ENCODE measurements at regions not wholly inside any gene's neighbourhood (a gene's known extent, or its start where the extent isn't known, plus 50 kb on each side); places are given as distances from the start of the nearest gene placed in this dataset.

- no peaks in the 10 kb centered on the region for H3K36me3 ChIP-seq
- intact Hi-C loops (cut with DNase I), result no loop called here
Measured at GRCh38 chr16:54362591-54363206, 76.1 kb upstream of the IRX3 start.

GRCh38 chr16:54361246-54361645 lies 74.7 kb upstream of the IRX3 start:
- no peak for TF ChIP-seq CTCF (IDR thresholded peaks at IDR 0.05)
- H3K27me3 ChIP-seq, result no peaks in the 10 kb centered on the region
- no peak overlapping the region for H3K4me3 ChIP-seq
- no peak overlapping the region for H3K27ac ChIP-seq
- intact Hi-C loops (cut with DNase I), result no loop called here
- no peaks in the 10 kb centered on the region for H3K36me3 ChIP-seq
- no peak for DNase-seq (ENCODE audit: low spot score in 2 of 2)
- H3K4me1 ChIP-seq, result no peaks in the 10 kb centered on the region
- H3K9me3 ChIP-seq, result no peaks in the 10 kb centered on the region

More at GRCh38 chr16:54362591-54363206, 76.1 kb upstream of the IRX3 start:
- Histone ChIP-seq H3K27me3 (no peaks in the 10 kb centered on the region), H3K4me3 (no peak overlapping the region), H3K4me1 (no peaks in the 10 kb centered on the region), H3K9me3 (no peaks in the 10 kb centered on the region), H3K27ac (no peak overlapping the region)
- no peak for TF ChIP-seq CTCF (IDR thresholded peaks at IDR 0.05)
- DNase-seq (ENCODE audit: low spot score in 2 of 2), result no peak

GRCh38 chr16:54360681-54361080 lies 74.1 kb upstream of the IRX3 start:
- Histone ChIP-seq H3K27me3 (no peaks in the 10 kb centered on the region), H3K9me3 (peaks cover 0 to 4% of the 10 kb centered on the region in 2 donors), H3K4me3 (no peak overlapping the region), H3K27ac (no peak overlapping the region), H3K4me1 (no peaks in the 10 kb centered on the region), H3K36me3 (no peaks in the 10 kb centered on the region)
- intact Hi-C loops (cut with DNase I), result no loop called here
- no peak for TF ChIP-seq CTCF (IDR thresholded peaks at IDR 0.05)
- DNase-seq (ENCODE audit: low spot score in 2 of 2), result no peak

- intact Hi-C loops (cut with DNase I), result no loop called here
- Histone ChIP-seq H3K9me3 (peaks cover 0 to 14% of the 10 kb centered on the region in 2 donors), H3K27me3 (no peaks in the 10 kb centered on the region), H3K36me3 (no peaks in the 10 kb centered on the region), H3K27ac (no peak overlapping the region), H3K4me1 (no peaks in the 10 kb centered on the region), H3K4me3 (no peak overlapping the region)
- no peak for DNase-seq (ENCODE audit: low spot score in 2 of 2)
- TF ChIP-seq CTCF (IDR thresholded peaks at IDR 0.05), result no peak
Measured at GRCh38 chr16:54359555-54359954, 73.0 kb upstream of the IRX3 start.

GRCh38 chr16:54359081-54359480 lies 72.5 kb upstream of the IRX3 start:
- no peak for DNase-seq (ENCODE audit: low spot score in 2 of 2)
- Histone ChIP-seq H3K27ac (no peak overlapping the region), H3K9me3 (peaks cover 0 to 15% of the 10 kb centered on the region in 2 donors), H3K36me3 (no peaks in the 10 kb centered on the region), H3K4me3 (no peak overlapping the region), H3K4me1 (no peaks in the 10 kb centered on the region), H3K27me3 (no peaks in the 10 kb centered on the region)
- TF ChIP-seq CTCF (IDR thresholded peaks at IDR 0.05), result no peak
- intact Hi-C loops (cut with DNase I), result no loop called here

GRCh38 chr16:54356391-54356790 lies 69.8 kb upstream of the IRX3 start:
- no peaks in the 10 kb centered on the region for H3K36me3 ChIP-seq
- no peak for DNase-seq (ENCODE audit: low spot score in 2 of 2)
- no peak overlapping the region for H3K4me3 ChIP-seq
- no peak for TF ChIP-seq CTCF (IDR thresholded peaks at IDR 0.05)
- peaks cover 0 to 15% of the 10 kb centered on the region in 2 donors for H3K9me3 ChIP-seq
- no peaks in the 10 kb centered on the region for H3K4me1 ChIP-seq
- no peak overlapping the region for H3K27ac ChIP-seq
- intact Hi-C loops (cut with DNase I), result no loop called here
- no peaks in the 10 kb centered on the region for H3K27me3 ChIP-seq
